Prostate gland (tissue), 2 donors: ENCODE measurements at regions not wholly inside any gene's neighbourhood (a gene's known extent, or its start where the extent isn't known, plus 50 kb on each side); places are given as distances from the start of the nearest gene placed in this dataset.

Experiments used
- CTCF ChIP-seq, 4 experiments: fragments of 200-600 bp in 2 of 4; fragments of 450-650 bp in 2 of 4; sonication (generic) in 2 of 4; IDR thresholded peaks; 1 replicate in 3 of 4; 2 replicates in 1 of 4; pipeline ENCODE4 v1.5.1; 2016 to 2019; ENCODE audit warnings: antibody characterized with exemption in 4 of 4, mild to moderate bottlenecking in 2 of 4, moderate library complexity in 2 of 4
- POLR2A ChIP-seq: fragments of 450-650 bp; IDR thresholded peaks from one replicate; pipeline ENCODE4 v1.6.1; 2016; ENCODE audit warnings: antibody characterized with exemption, mild to moderate bottlenecking

- TF ChIP-seq CTCF (IDR thresholded peaks at IDR 0.05) (no peak), POLR2A (no peak)
Observed at GRCh38 chr2:237261327-237261726, 152.6 kb downstream of the COL6A3 start.
